Spleen (tissue), 7 donors: ENCODE measurements at regions not wholly inside any gene's neighbourhood (a gene's known extent, or its start where the extent isn't known, plus 50 kb on each side); places are given as distances from the start of the nearest gene placed in this dataset.
"Not testable (repeated sequence)": the region's sequence is repeated elsewhere in the genome, so short reads cannot be mapped to it uniquely, and the experiment has no call there.

Experiments
- POLR2AphosphoS5 ChIP-seq, 3 donors: sonication (generic); formaldehyde crosslinking; IDR thresholded peaks; one replicate each; pipeline ENCODE4 v1.5.1; 2017; ENCODE audit warnings: antibody characterized with exemption in 3 of 3
- TF ChIP-seq, protein P1 (sequence below), 11 experiments: fragments of 200-600 bp in 7 of 11; fragments of 450-650 bp in 4 of 11; sonication (generic) in 4 of 11; IDR thresholded peaks in 8 of 11; conservative IDR thresholded peaks in 3 of 11; 1 replicate in 7 of 11; 2 replicates in 4 of 11; pipeline versions ENCODE4 v1.4.0 to v1.8.0; 2016 to 2021; ENCODE audit warnings: antibody characterized with exemption in 11 of 11, inconsistent platforms in 4 of 11, mild to moderate bottlenecking in 1 of 11
- donor health status: DM: no; HTN: no; CAD: no; lungs with moderate emphysema.
- donor health status: DM: no; HTN: no; CAD: no.
- donor health status: DM: no; HTN: no; CAD: no.

DNA sequence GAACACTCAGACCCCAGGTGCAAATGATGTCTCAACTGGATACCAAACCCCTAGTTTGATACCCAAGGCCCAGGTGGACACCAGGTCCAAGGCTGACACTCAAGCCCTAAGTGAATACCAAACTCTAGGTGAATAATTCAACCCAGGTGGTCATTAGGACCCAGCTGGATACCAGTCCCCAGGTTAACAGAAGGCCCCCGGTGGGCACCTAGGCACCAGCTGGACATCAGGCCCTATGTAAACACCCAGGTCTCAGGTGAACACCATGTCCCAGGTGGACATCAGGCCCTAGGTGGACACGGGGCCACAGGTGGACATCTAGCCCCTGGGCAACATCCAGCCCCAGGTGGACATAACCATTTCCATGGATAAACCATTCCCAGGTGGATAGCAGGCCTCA is 387.3 kb upstream of the TPTE start:
- TF ChIP-seq, protein P1, sequence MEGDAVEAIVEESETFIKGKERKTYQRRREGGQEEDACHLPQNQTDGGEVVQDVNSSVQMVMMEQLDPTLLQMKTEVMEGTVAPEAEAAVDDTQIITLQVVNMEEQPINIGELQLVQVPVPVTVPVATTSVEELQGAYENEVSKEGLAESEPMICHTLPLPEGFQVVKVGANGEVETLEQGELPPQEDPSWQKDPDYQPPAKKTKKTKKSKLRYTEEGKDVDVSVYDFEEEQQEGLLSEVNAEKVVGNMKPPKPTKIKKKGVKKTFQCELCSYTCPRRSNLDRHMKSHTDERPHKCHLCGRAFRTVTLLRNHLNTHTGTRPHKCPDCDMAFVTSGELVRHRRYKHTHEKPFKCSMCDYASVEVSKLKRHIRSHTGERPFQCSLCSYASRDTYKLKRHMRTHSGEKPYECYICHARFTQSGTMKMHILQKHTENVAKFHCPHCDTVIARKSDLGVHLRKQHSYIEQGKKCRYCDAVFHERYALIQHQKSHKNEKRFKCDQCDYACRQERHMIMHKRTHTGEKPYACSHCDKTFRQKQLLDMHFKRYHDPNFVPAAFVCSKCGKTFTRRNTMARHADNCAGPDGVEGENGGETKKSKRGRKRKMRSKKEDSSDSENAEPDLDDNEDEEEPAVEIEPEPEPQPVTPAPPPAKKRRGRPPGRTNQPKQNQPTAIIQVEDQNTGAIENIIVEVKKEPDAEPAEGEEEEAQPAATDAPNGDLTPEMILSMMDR (IDR thresholded peaks at IDR 0.05 in 8 of 11, conservative IDR thresholded peaks at IDR 0.05 in 3 of 11) = not testable (repeated sequence)
- not testable (repeated sequence) for TF ChIP-seq POLR2AphosphoS5 (IDR thresholded peaks at IDR 0.05)
